ENCODE measurements at regions not wholly inside any gene's neighbourhood (a gene's known extent, or its start where the extent isn't known, plus 50 kb on each side); places are given as distances from the start of the nearest gene placed in this dataset.

GRCh38 chr5:135221696-135222095 is 177.3 kb downstream of the MACROH2A1 start:
- no peak for DNase-seq

GRCh38 chr5:135221187-135221473 is 177.9 kb downstream of the MACROH2A1 start:
- Histone ChIP-seq H3K4me3 (ENCODE audit: low read depth, low read length) (no peak overlapping the region), H3K27ac (ENCODE audit: low read depth, low read length) (no peak overlapping the region), H3K18ac (ENCODE audit: low read length) (no peak overlapping the region), H3K14ac (ENCODE audit: low read length) (no peak overlapping the region), H3K23ac (ENCODE audit: low read length) (no peak overlapping the region), H2BK5ac (ENCODE audit: low read depth, low read length, poor library complexity) (no peak overlapping the region), H2AFZ (ENCODE audit: insufficient read depth, low read length, poor library complexity) (no peak overlapping the region), H2BK12ac (ENCODE audit: low read length) (no peak overlapping the region), H2BK120ac (ENCODE audit: insufficient read depth, low read length, poor library complexity) (no peak overlapping the region), H3K36me3 (ENCODE audit: control insufficient read depth in 1 of 2, insufficient read depth in 2 of 2, low read length in 2 of 2) (no peaks in the 10 kb centered on the region), H4K91ac (ENCODE audit: low read depth, low read length) (no peak overlapping the region), H3K4ac (ENCODE audit: low read depth, low read length) (no peak overlapping the region), H3K4me2 (ENCODE audit: low read length) (no peak overlapping the region), H3K9ac (ENCODE audit: low read length) (no peak overlapping the region), H3K9me3 (ENCODE audit: insufficient read depth, low read depth, low read length) (peaks cover 2% of the 10 kb centered on the region), H3K27me3 (ENCODE audit: insufficient read depth, low read length) (no peaks in the 10 kb centered on the region), H2AK5ac (ENCODE audit: low read length) (no peak overlapping the region), H4K8ac (ENCODE audit: low read depth, low read length) (no peak overlapping the region), H3K79me2 (ENCODE audit: control insufficient read depth, insufficient read depth, low read length, poor library complexity) (no peaks in the 10 kb centered on the region), H4K12ac (ENCODE audit: low read depth, low read length) (no peak overlapping the region), H3K79me1 (ENCODE audit: low read length) (no peaks in the 10 kb centered on the region), H3K4me1 (ENCODE audit: control insufficient read depth in 1 of 2, insufficient read depth in 2 of 2, low read length in 2 of 2) (no peaks in the 10 kb centered on the region)
- no CpG with 5 or more reads among the region's 3 CpGs for WGBS (ENCODE audit: extremely low coverage, insufficient coverage, insufficient read length)
- DNase-seq, result no peak

More at GRCh38 chr5:135221696-135222095, 177.3 kb downstream of the MACROH2A1 start:
- no peaks in the 10 kb centered on the region for H3K4me1 ChIP-seq (ENCODE audit: control insufficient read depth in 1 of 2, insufficient read depth in 2 of 2, low read length in 2 of 2)
- H3K9ac ChIP-seq (ENCODE audit: low read length), result no peak overlapping the region
- no peak overlapping the region for H2BK12ac ChIP-seq (ENCODE audit: low read length)
- no peak overlapping the region for H3K18ac ChIP-seq (ENCODE audit: low read length)
- no peak overlapping the region for H2BK5ac ChIP-seq (ENCODE audit: low read depth, low read length, poor library complexity)
- no peak overlapping the region for H3K14ac ChIP-seq (ENCODE audit: low read length)
- no peak overlapping the region for H3K4me3 ChIP-seq (ENCODE audit: low read depth, low read length)
- no peak overlapping the region for H4K12ac ChIP-seq (ENCODE audit: low read depth, low read length)
- H3K23ac ChIP-seq (ENCODE audit: low read length), result no peak overlapping the region
- no peaks in the 10 kb centered on the region for H3K36me3 ChIP-seq (ENCODE audit: control insufficient read depth in 1 of 2, insufficient read depth in 2 of 2, low read length in 2 of 2)
- H3K4ac ChIP-seq (ENCODE audit: low read depth, low read length), result no peak overlapping the region
- H2AK5ac ChIP-seq (ENCODE audit: low read length), result no peak overlapping the region
- H3K4me2 ChIP-seq (ENCODE audit: low read length), result no peak overlapping the region
- H2AFZ ChIP-seq (ENCODE audit: insufficient read depth, low read length, poor library complexity), result no peak overlapping the region
- no peak overlapping the region for H4K91ac ChIP-seq (ENCODE audit: low read depth, low read length)
- H3K79me2 ChIP-seq (ENCODE audit: control insufficient read depth, insufficient read depth, low read length, poor library complexity), result no peaks in the 10 kb centered on the region
- H3K27me3 ChIP-seq (ENCODE audit: insufficient read depth, low read length), result no peaks in the 10 kb centered on the region
- no peaks in the 10 kb centered on the region for H3K79me1 ChIP-seq (ENCODE audit: low read length)
- WGBS (ENCODE audit: extremely low coverage, insufficient coverage, insufficient read length), result no CpG with 5 or more reads among the region's 2 CpGs
- no peak overlapping the region for H2BK120ac ChIP-seq (ENCODE audit: insufficient read depth, low read length, poor library complexity)
- no peak overlapping the region for H3K27ac ChIP-seq (ENCODE audit: low read depth, low read length)
- H4K8ac ChIP-seq (ENCODE audit: low read depth, low read length), result no peak overlapping the region
- H3K9me3 ChIP-seq (ENCODE audit: insufficient read depth, low read depth, low read length), result peaks cover 2% of the 10 kb centered on the region

GRCh38 chr5:135220394-135221186 is 178.4 kb downstream of the MACROH2A1 start:
- no peak overlapping the region for H4K12ac ChIP-seq (ENCODE audit: low read depth, low read length)
- peaks cover 2% of the 10 kb centered on the region for H3K9me3 ChIP-seq (ENCODE audit: insufficient read depth, low read depth, low read length)
- no peak overlapping the region for H3K9ac ChIP-seq (ENCODE audit: low read length)
- no peaks in the 10 kb centered on the region for H3K36me3 ChIP-seq (ENCODE audit: control insufficient read depth in 1 of 2, insufficient read depth in 2 of 2, low read length in 2 of 2)
- no peaks in the 10 kb centered on the region for H3K27me3 ChIP-seq (ENCODE audit: insufficient read depth, low read length)
- no peaks in the 10 kb centered on the region for H3K4me1 ChIP-seq (ENCODE audit: control insufficient read depth in 1 of 2, insufficient read depth in 2 of 2, low read length in 2 of 2)
- no peak overlapping the region for H3K18ac ChIP-seq (ENCODE audit: low read length)
- no peak overlapping the region for H3K14ac ChIP-seq (ENCODE audit: low read length)
- H2AK5ac ChIP-seq (ENCODE audit: low read length), result no peak overlapping the region
- no peak overlapping the region for H2BK12ac ChIP-seq (ENCODE audit: low read length)
- no peak overlapping the region for H3K4me3 ChIP-seq (ENCODE audit: low read depth, low read length)
- H4K8ac ChIP-seq (ENCODE audit: low read depth, low read length), result no peak overlapping the region
- H3K23ac ChIP-seq (ENCODE audit: low read length), result no peak overlapping the region
- no peak overlapping the region for H2AFZ ChIP-seq (ENCODE audit: insufficient read depth, low read length, poor library complexity)
- H3K4ac ChIP-seq (ENCODE audit: low read depth, low read length), result no peak overlapping the region
- no peak overlapping the region for H3K4me2 ChIP-seq (ENCODE audit: low read length)
- H4K91ac ChIP-seq (ENCODE audit: low read depth, low read length), result no peak overlapping the region
- no peak overlapping the region for H2BK120ac ChIP-seq (ENCODE audit: insufficient read depth, low read length, poor library complexity)
- H3K79me1 ChIP-seq (ENCODE audit: low read length), result no peaks in the 10 kb centered on the region
- WGBS (ENCODE audit: extremely low coverage, insufficient coverage, insufficient read length), result no CpG with 5 or more reads among the region's 7 CpGs
- no peak overlapping the region for H3K27ac ChIP-seq (ENCODE audit: low read depth, low read length)
- H2BK5ac ChIP-seq (ENCODE audit: low read depth, low read length, poor library complexity), result no peak overlapping the region
- no peak for DNase-seq
- no peaks in the 10 kb centered on the region for H3K79me2 ChIP-seq (ENCODE audit: control insufficient read depth, insufficient read depth, low read length, poor library complexity)

GRCh38 chr5:135219868-135220267 is 179.2 kb downstream of the MACROH2A1 start:
- Histone ChIP-seq H2BK5ac (ENCODE audit: low read depth, low read length, poor library complexity) (no peak overlapping the region), H3K23ac (ENCODE audit: low read length) (no peak overlapping the region), H2AFZ (ENCODE audit: insufficient read depth, low read length, poor library complexity) (no peak overlapping the region), H3K14ac (ENCODE audit: low read length) (no peak overlapping the region), H3K9ac (ENCODE audit: low read length) (no peak overlapping the region), H4K91ac (ENCODE audit: low read depth, low read length) (no peak overlapping the region), H2BK12ac (ENCODE audit: low read length) (no peak overlapping the region), H4K8ac (ENCODE audit: low read depth, low read length) (no peak overlapping the region), H3K4me1 (ENCODE audit: control insufficient read depth in 1 of 2, insufficient read depth in 2 of 2, low read length in 2 of 2) (no peaks in the 10 kb centered on the region), H2BK120ac (ENCODE audit: insufficient read depth, low read length, poor library complexity) (no peak overlapping the region), H3K4me3 (ENCODE audit: low read depth, low read length) (no peak overlapping the region), H3K4me2 (ENCODE audit: low read length) (no peak overlapping the region), H4K12ac (ENCODE audit: low read depth, low read length) (no peak overlapping the region), H3K79me1 (ENCODE audit: low read length) (no peaks in the 10 kb centered on the region), H3K27ac (ENCODE audit: low read depth, low read length) (no peak overlapping the region), H3K36me3 (ENCODE audit: control insufficient read depth in 1 of 2, insufficient read depth in 2 of 2, low read length in 2 of 2) (no peaks in the 10 kb centered on the region), H3K18ac (ENCODE audit: low read length) (no peak overlapping the region), H3K79me2 (ENCODE audit: control insufficient read depth, insufficient read depth, low read length, poor library complexity) (no peaks in the 10 kb centered on the region), H3K4ac (ENCODE audit: low read depth, low read length) (no peak overlapping the region), H2AK5ac (ENCODE audit: low read length) (no peak overlapping the region), H3K9me3 (ENCODE audit: insufficient read depth, low read depth, low read length) (peaks cover 2% of the 10 kb centered on the region), H3K27me3 (ENCODE audit: insufficient read depth, low read length) (no peaks in the 10 kb centered on the region)
- DNase-seq, result no peak
- no CpG with 5 or more reads among the region's 3 CpGs for WGBS (ENCODE audit: extremely low coverage, insufficient coverage, insufficient read length)
